ENCODE measurements at regions not wholly inside any gene's neighbourhood (a gene's known extent, or its start where the extent isn't known, plus 50 kb on each side); places are given as distances from the start of the nearest gene placed in this dataset.

- no peak for FAIRE-seq
Measured at GRCh38 chr12:89087876-89088275, 264.4 kb downstream of the DUSP6 start.

- no peak for FAIRE-seq
Measured at GRCh38 chr12:89087149-89087825, 265.0 kb downstream of the DUSP6 start.

- no peak for FAIRE-seq
Measured at GRCh38 chr12:89085421-89085820, 266.9 kb downstream of the DUSP6 start.

GRCh38 chr12:89084751-89085150 is 267.6 kb downstream of the DUSP6 start:
- no peak for FAIRE-seq

- no peak for FAIRE-seq
Measured at GRCh38 chr12:89083491-89083890, 268.8 kb downstream of the DUSP6 start.

- no peak for FAIRE-seq
Measured at GRCh38 chr12:89082370-89082753, 269.9 kb downstream of the DUSP6 start.

GRCh38 chr12:89081719-89082369 is 270.5 kb downstream of the DUSP6 start:
- FAIRE-seq: no peak

GRCh38 chr12:89080793-89081465 is 271.4 kb downstream of the DUSP6 start:
- no peak for FAIRE-seq

GRCh38 chr12:89075880-89076540 is 276.3 kb downstream of the DUSP6 start:
- FAIRE-seq: no peak

- no peak for FAIRE-seq
Measured at GRCh38 chr12:89073659-89074058, 278.6 kb downstream of the DUSP6 start.

GRCh38 chr12:89073027-89073398 is 279.3 kb downstream of the DUSP6 start:
- no peak for FAIRE-seq

GRCh38 chr12:89072294-89073026 is 279.8 kb downstream of the DUSP6 start:
- FAIRE-seq: no peak

- no peak for FAIRE-seq
Measured at GRCh38 chr12:89070603-89071002, 281.7 kb downstream of the DUSP6 start.

GRCh38 chr12:89069431-89069830 is 282.9 kb downstream of the DUSP6 start:
- no peak for FAIRE-seq

GRCh38 chr12:89067421-89068187 is 284.7 kb downstream of the DUSP6 start:
- FAIRE-seq: no peak

GRCh38 chr12:89064780-89065179 is 287.5 kb downstream of the DUSP6 start:
- no peak for FAIRE-seq

GRCh38 chr12:89064151-89064550 is 288.1 kb downstream of the DUSP6 start:
- no peak for FAIRE-seq

- FAIRE-seq: no peak
Measured at GRCh38 chr12:89062996-89063395, 289.3 kb downstream of the DUSP6 start.

GRCh38 chr12:89059721-89060541 is 292.4 kb downstream of the DUSP6 start:
- FAIRE-seq: no peak

- FAIRE-seq: no peak
Measured at GRCh38 chr12:89059056-89059455, 293.2 kb downstream of the DUSP6 start.

GRCh38 chr12:89058402-89058801 is 293.9 kb downstream of the DUSP6 start:
- FAIRE-seq: no peak
